GM18873 (cell line): ENCODE measurements at regions not wholly inside any gene's neighbourhood (a gene's known extent, or its start where the extent isn't known, plus 50 kb on each side); places are given as distances from the start of the nearest gene placed in this dataset.

Source experiments
- ATAC-seq: cut with Tn5 transposase; IDR thresholded peaks from one replicate; pipeline ENCODE4 v1.9.1; 2021; ENCODE audit warnings: mild to moderate bottlenecking, moderate library complexity, moderate number of reproducible peaks; ENCODE audit not compliant: unreplicated experiment, low FRiP score

DNA sequence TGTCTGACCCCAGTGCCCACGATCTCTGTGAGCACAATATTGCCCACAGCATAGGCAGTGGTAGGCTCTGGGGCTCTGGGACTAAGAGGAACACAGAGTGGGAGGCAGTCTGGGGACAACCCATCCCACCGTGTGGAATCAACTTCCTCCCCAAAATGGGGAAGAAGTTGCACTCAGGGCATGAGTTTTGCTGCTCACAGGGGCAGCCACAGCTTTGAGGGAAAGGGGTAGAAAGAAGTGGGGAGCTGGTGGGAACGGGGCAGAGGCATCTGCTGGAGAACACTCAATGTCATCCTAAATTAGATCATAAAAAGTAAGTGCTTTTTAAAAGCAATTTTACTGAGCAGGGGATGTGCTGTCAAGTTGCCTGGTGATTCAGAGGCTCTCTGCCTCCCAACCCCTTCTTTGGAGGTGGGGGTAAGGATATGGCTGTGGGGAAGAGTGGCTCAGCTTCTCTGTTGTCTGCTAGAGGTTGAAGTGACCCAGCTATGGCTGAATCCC is 233.8 kb upstream of the NCAM1 start:
- ATAC-seq = no peak

DNA sequence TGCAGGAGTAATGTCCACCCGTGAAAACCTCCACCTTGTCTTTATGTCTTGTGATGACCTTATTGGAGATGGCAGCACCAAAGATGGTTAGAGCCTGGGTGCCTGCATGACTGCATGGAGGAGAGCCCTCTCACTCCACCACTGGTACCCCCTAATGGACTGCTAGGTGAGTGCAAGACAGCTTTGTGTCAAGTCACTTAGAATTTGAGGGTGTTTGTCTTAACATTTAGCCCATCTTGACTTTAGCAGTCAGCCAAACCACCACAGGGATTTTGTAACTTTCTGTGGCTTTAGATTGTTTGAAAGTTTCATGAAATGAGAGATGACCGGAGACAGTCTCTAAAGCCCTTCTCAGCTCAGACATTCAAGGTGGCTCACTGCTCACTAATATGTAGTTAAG is 232.9 kb upstream of the NCAM1 start:
- no peak for ATAC-seq

DNA sequence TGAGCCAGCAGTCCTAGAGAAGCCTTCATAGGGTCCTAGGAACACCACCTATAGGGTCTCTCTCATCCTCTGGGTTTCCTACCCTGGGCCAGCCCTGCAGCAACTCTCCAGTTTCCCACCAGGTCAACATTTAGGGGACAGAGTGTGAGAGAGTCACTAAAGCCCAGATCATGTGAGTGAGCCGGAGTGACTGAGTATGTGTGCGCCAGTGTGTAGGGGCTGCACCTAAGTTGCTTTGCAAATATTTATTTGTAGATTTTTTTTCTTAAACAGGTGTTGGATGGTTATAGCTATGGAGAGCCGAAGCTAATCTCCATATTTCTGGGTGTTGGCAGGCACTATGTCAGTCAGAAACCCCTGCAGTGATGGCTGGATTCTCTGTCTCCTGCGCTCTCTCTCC is 232.5 kb upstream of the NCAM1 start:
- ATAC-seq = no peak

DNA sequence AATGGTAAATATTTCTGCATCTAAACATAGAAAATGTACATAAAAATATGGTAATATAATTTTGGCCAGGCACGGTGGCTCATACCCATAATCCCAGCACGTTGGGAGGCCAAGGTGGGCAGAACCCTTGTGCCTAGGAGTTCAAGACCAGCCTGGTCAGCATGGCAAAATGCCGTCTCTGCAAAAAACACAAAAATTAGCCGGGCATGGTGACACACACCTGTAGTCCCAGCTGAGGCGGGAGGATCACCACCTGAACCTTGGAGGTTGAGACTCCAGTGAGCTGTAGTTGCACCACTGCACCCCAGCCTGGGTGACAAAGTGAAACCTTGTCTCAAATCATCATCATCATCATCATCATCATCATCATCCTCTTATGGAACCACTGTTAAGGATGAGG is 230.6 kb upstream of the NCAM1 start:
- ATAC-seq = no peak

DNA sequence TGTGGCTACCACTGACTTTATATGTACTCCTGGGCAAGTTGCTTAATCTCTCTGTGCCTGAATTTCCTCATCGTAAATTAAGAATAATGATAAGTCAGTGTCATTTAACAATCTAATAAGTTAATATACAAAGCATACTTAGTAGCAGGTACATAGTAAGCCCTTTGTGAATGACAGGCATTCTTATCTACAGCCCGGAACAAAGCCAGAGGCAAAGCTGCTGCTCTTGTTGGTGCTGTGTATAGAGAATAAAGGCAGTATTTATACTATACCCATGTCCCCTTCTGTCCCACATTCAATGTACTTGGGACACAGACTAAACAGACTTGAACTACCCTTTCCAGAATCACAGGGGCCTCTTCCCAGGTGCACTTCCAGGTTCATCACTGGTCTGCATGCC is 229.7 kb upstream of the NCAM1 start:
- ATAC-seq = no peak

DNA sequence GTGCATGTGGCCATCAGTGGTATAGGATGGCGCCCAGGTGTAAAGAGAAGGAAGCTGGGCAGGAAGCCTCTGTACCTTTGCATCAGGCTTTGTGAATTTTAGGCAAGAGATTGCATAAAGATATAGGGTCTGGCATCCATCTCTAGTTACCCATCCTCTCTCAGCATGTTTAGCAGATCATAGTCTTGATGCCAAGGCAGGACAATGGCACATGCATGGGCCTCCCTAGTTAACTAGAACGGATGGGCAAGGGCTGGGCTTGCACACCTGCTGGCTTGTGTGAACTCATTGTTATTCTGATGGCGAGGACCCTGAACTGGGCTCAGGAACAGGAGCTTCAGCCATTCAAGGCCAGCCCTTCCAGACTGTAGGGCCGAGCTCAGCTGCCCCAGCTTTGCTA is 229.2 kb upstream of the NCAM1 start:
- no peak for ATAC-seq

DNA sequence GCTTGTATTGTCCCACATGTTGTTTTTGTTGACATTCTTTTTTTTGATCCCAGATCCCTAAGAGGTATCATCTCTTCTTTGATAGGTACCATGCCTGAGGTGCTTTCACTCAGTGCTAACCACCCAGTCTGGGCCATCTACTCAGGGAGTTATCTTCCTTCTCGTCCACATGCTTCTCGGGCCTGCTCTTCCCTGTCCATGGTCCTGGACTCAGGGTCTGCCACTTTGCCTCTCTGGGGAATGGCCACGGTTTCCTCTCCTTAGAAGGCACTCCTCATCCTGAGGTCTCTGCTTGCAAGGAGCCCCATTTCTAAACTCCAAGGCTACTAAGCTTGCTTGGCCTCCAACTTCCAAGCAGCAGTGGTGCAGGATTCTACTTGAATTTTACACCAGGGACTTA is 227.0 kb upstream of the NCAM1 start:
- ATAC-seq = no peak

DNA sequence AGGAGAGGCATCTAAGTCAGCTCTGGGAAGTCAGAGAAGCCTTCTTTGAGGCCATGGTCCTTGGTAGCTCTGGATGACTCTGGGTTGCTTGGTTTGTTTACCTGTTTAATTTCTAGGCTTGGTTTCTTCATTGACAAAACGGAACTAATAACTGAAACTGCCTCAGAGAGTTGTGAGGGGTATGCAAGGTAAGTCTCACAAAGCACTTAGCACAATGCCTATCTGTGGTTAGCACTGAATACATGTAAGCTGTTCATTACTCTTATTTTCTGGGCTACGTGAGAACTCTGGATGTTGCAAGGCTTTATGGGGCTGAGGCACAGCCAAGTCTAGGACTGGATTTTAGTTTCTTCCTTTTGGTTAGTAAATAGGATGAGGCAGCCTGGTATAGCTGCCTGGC is 225.8 kb upstream of the NCAM1 start:
- no peak for ATAC-seq

DNA sequence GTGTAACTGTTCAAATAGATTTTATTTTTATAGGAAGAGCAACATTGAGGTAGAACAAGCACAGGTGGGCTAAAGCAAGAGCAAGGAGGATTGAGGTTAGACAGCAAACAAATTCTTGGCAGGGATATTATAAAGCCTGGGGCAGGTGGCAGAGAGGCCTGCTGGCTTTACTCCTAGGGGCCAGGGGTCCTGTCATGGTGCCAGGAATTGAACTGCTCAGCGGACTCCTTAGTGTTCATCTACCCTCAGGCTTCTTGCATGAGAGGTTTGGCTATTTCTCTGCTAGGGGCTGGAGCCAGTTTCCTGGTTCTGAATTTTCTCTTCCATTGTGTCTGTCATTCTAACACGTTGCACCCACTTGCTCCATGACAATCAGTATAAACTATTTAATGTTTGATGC is 217.2 kb upstream of the NCAM1 start:
- no peak for ATAC-seq

DNA sequence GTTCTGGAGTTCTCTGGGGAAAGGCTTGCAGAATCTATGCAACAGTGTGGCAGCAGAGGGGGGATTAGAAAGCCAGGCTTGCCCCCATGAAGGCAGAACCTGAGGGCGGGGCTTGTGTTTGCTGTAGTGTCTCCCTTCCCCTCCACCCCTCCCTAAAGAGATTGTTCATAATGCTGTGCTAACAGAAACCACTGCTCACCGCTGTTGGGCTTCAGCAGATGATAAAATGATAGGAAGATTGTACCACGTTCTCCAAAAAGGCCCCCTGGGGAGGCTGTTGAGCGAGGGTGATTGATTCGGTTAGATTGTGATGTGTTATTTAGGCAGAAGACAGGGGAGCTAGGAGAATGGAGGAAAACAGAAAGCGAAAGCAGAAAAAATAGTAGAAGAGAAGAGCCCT is 215.2 kb upstream of the NCAM1 start:
- no peak for ATAC-seq

DNA sequence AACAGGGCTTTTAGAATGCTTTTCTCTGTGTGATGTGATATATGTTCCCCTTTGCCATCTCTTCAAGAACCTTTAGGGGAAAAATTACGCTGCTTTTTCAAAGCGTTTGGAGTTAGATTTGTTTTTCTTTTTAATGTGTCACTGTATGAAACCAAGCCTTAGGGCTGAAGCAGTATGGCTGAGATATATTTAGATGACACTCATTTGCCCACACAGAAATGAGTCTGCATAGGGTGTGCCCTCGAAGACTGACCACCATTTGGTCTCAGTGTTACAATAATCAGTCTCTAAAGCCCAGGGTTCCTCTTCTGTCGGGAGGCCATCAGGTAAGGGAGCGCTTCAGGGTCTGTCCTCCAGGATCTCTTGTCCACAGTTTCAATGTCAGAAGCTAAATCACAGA is 213.0 kb upstream of the NCAM1 start:
- no peak for ATAC-seq

DNA sequence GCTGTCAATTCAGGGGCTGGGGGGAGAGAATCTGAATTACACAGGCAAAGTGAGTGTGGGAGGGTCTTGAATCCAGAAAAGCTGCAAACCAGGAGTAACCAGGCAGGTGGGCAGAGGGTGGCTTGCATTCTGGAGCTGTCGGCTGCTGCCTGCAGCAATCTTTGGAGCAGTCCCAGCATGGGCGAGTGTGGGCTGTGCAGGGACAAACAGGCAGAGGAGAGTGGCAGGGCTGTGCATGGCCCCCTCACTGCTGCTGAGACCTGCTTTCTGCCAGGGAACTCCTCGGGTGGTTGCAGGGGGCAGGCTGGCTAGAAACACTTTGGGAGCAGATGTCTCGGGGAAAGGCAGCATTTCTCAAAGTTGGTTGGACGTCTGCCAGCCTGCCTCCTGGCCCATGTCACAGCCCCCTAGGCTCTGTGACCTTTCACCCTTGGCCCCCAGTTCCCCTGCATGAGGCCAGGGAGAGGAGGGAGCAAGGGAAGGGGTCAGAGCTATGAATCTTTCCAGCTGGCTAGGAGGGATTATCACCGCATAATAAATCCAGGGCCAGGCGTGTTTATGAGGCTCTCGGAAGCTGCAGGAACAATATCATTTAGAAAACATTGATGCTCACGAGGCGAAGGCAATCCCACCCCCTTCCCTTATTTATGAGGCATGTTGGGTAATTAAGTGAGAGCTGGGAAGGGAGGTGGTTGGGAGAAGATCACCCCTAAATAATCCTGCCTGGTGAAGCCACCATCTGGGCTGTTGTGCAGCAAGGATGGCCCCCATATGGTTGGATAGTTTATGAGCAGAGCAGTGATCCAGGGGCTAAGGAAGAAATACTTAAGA is 212.3 kb upstream of the NCAM1 start:
- no peak for ATAC-seq

DNA sequence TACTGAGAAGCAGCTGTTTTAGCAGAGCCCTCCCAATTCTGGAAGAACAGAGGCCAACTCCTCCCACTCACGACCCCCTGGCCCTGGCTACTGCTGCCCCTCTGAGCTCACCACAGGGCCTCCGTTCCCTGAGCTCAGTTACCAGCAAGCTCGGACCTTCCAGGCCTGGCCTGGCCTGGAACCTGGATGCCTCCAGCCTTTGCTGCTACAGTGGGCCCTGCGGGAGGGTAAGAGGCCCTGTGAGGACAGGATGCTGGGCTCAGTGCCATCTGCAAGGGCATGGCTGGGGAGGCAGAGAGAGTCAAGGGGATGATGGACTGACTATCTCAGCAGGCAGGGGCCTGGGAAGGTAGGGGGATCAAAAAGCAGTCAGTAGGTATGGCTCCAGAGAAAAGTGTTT is 209.9 kb upstream of the NCAM1 start:
- no peak for ATAC-seq

DNA sequence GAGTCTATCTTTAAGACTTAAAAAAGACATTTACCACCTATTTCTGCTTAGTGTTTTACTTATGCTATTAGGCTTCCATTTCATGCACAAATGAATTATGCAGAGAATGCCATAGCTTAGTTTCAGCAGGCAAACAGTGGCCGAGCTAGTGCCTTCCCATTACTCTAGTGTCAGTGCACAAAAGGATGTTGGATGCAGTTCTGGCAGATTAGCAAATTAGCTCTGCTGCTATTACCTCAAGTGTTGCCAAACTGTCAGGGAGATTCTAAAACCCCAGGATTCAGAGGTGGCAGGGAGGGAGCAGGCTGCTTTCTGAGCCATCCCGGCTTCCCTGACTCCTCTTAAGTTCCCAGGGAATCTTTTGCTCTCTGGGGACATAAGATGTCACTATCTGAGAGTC is 209.4 kb upstream of the NCAM1 start:
- ATAC-seq = no peak

DNA sequence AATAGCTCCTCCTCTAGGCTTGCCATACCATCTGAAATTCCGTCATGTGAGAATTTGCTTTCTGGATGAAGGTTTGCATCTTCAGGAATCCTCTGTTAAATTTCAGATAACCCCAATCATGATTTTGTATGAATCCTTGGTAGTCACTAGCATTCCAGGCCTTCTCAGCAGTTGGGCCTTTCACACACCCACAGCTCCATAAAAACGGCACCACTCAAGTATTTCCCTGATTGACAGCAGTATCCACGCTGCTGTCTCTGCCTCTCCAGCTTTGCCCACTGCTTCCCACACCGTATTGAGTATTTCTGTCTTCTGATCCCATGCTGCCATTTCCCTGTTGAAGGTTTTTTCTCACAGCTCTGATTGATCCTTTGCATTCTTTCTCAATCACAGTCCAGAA is 208.7 kb upstream of the NCAM1 start:
- ATAC-seq = no peak

DNA sequence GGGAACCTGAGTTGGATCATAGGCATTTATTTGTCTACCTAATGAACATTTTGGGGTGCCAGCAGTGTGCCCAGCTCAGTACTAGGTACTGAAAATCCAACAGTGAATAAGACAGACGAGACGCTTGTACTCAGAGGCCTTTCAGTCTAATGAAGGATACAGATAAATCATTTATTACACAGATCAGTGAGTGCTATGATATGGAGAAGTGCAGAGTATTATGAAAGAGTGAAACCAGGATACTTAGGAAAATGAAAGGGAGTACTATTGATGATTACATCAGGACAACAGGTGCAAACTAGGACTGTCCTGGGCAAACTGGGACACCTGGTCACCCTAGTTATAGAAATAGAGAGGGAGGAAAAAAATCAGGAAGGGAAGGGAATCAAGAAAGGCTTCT is 207.5 kb upstream of the NCAM1 start:
- ATAC-seq = no peak

DNA sequence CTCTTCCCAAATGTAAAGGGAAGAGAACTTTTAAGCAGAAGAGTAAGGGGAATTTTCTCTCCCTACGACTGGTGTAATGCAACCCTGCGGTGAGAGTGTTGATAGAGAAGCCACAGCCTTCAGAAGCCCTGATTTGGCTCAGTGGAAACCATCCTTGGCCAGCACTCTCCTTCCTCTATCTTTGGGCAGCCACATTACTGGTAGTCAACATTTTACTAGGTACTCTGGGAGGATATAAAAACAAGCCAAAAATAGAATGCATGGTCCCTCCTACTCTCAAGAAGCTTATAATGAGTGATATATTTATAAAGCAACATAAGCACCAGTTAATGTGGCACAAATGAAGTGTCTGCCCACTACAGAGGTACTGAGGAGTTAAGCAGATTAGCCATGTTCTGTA is 201.8 kb upstream of the NCAM1 start:
- no peak for ATAC-seq

DNA sequence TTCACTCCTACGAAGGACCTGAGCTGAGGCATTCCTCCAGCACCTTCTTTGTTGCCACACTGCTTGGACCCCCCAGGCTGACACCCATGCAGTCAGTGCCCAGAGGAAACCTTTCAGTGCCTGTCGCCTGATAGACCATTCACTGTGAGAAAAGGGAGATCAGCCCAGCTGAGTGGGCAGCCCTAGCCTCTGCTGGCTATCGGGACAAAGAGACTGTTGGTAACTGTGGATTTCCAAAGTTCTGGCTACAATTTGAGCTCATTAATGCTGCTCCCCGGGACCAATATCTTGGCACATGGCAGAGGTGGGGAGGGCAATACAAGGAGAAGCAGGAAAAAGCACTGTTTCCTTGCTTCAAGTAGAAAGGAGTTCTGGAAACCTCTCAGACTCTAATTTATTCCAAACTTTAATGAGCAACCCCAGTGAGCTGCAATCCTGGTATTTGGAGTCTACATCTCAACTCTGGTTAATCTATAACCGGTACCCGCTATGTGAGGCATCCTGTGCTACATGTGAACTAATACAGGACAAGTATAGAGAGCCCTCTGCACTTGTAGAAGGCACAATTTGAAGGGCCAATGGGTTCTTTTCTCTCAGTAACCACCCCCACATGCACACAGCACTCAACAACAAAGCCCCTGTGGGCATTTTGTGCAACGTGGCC is 200.7 kb upstream of the NCAM1 start:
- ATAC-seq = no peak

DNA sequence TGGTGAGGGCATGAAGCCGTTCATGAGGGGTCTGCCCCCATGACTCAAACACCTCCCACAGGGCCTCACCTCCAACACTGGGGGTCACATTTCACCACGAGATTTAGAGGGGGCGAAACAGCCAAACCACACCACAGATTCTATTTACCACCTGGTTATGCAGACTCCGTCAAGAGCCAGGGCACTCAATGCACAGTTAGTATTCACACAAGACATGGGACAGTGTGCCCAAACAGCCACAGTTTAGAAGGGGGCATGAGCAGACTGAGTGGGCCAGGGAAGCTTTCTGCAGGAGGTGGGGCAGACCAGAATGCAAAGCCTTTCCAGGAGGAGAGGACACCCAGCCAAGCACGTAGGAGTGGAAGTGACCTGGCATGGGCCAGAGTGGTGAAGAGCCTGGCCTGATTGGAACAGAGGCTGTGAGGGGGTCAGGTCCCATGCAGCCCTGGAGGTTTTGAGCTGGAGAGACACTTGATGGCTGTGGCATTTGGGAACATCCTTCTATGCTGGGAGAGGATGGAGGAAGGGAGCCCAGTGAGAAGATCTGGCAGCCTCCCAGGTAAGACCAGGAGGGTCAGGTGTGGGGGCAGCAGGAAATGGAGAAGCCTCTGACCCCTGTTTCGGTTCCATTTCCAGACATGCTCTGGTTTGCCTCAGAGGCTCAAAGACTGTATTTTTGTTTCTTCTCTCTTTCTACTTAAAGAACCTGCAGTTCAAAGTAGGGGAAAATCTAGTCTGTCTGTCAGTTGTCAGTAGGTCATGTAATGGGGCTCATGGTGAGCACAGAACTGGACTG is 199.1 kb upstream of the NCAM1 start:
- ATAC-seq = no peak

DNA sequence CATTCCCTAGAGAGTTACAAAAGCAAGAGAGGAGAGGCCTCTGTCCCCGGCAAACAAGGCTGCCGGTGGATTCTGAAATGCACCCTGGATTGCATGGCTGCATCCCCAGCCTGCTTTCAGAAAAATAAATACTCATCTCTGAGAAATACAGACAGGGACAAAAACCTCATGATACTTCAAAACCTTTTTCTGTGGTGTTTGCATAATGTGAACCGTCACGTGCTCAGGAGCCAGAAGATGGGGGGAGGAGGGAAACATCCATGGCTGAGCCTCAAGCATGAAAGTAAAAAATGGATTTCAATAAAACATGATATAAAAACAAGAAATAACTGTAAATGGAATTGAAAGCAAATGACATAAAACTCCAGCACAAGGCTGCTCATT is 198.5 kb upstream of the NCAM1 start:
- no peak for ATAC-seq

DNA sequence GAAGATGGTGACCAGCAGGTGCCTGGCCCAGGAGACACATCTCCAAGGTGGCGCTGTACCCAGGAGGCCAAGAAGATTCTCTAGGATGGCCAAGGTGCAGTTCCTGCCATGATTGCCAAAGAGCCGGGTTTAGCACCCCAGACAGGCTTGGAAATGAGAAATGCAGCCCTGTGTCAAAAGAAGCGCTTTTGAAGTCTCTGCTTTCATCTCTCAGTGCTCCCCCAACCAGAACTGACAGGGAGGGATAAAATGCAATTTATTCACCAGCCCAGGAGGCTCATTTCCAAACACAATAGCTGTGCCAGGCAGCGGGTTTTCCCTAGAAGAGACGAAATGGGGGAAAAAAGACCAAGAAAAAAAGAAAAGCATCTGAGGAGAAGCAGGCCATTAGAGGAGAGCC is 195.9 kb upstream of the NCAM1 start:
- no peak for ATAC-seq
